ENCODE measurements at regions not wholly inside any gene's neighbourhood (a gene's known extent, or its start where the extent isn't known, plus 50 kb on each side); places are given as distances from the start of the nearest gene placed in this dataset.

DNA sequence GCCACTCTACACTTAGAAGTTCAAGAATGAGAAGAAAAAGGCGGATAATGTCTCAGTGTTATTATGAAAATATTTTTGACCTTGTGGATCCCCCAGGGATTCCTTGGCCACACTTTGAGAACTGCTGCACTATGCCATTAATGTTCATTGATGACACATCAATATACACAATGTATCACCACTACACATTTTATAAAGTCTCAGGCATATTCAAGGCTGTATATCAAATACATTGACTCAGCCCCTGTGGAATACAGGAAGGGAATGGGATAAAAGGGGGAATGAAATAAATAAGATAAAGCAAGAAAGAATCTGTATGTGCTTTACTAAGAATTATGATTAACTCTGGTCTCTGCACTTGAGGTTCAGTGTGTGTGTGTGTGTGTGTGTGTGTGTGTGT is 69.1 kb downstream of the INHBB start:
- ChIA-PET POLR2A (no interaction called here), CTCF (interaction anchor here (0.6 kb wide), 1 partner anchor 266 kb away, joined by 4 read pairs; no protein-coding TSS in a partner anchor)
- TF ChIP-seq, protein P1, sequence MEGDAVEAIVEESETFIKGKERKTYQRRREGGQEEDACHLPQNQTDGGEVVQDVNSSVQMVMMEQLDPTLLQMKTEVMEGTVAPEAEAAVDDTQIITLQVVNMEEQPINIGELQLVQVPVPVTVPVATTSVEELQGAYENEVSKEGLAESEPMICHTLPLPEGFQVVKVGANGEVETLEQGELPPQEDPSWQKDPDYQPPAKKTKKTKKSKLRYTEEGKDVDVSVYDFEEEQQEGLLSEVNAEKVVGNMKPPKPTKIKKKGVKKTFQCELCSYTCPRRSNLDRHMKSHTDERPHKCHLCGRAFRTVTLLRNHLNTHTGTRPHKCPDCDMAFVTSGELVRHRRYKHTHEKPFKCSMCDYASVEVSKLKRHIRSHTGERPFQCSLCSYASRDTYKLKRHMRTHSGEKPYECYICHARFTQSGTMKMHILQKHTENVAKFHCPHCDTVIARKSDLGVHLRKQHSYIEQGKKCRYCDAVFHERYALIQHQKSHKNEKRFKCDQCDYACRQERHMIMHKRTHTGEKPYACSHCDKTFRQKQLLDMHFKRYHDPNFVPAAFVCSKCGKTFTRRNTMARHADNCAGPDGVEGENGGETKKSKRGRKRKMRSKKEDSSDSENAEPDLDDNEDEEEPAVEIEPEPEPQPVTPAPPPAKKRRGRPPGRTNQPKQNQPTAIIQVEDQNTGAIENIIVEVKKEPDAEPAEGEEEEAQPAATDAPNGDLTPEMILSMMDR (IDR thresholded peaks at IDR 0.05; ENCODE audit: low read depth, low read length) = no peak
- DNase-seq (ENCODE audit: low read depth, low spot score) = no peak
- Histone ChIP-seq H3K4me3 (ENCODE audit: low read depth, low read length) (no peak overlapping the region), H3K27ac (ENCODE audit: low read depth, low read length) (no peak overlapping the region), H3K9me3 (ENCODE audit: control insufficient read depth, insufficient read depth, low read length) (no peaks in the 10 kb centered on the region), H3K27me3 (ENCODE audit: control insufficient read depth, insufficient read depth, low read length) (peaks cover 28% of the 10 kb centered on the region)

DNA sequence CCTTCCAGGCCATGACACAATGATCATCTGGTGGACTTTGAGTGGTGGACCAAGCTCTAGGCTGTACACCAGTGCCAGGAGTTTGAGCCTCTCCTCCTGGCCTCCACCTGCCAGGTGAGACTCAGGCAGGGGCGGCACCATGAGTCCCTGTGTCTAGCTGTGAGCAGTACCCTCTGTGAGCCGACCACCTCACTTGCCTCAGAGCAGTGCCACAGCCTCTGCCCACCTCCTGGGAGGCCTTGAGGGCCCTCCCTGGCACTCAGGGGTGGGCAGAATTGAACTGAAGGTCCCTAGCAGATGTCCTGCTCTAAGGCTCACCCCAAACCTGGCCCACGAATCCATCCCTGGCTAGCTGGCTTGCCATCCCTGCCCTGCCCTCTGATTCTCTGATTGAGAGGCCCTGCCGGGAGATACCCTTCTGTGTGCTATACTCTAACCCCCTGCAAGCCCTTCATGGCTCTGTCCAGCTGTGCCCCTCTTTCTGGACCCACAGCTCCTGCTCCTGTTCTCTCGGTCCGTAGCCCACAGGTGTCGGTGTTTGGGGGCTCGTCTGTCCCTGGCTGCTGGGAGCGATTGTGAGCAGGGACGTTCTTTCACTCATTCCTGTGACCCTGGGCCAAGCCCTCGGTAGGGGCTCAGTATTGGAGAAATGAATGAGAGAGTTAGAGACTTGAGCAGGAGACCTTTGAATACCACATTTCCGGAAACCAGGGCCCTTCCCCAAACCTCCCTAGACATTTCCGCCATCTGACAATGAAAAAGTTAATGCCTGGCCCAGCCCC is 70.0 kb downstream of the INHBB start:
- no peaks in the 10 kb centered on the region for H3K9me3 ChIP-seq (ENCODE audit: control insufficient read depth, insufficient read depth, low read length)
- TF ChIP-seq, protein P1 (IDR thresholded peaks at IDR 0.05; ENCODE audit: low read depth, low read length) = no peak
- ChIA-PET CTCF (no interaction called here), POLR2A (no interaction called here)
- peaks cover 30% of the 10 kb centered on the region for H3K27me3 ChIP-seq (ENCODE audit: control insufficient read depth, insufficient read depth, low read length)
- no peak overlapping the region for H3K4me3 ChIP-seq (ENCODE audit: low read depth, low read length)
- no peak for DNase-seq (ENCODE audit: low read depth, low spot score)
- H3K27ac ChIP-seq (ENCODE audit: low read depth, low read length) = no peak overlapping the region

DNA sequence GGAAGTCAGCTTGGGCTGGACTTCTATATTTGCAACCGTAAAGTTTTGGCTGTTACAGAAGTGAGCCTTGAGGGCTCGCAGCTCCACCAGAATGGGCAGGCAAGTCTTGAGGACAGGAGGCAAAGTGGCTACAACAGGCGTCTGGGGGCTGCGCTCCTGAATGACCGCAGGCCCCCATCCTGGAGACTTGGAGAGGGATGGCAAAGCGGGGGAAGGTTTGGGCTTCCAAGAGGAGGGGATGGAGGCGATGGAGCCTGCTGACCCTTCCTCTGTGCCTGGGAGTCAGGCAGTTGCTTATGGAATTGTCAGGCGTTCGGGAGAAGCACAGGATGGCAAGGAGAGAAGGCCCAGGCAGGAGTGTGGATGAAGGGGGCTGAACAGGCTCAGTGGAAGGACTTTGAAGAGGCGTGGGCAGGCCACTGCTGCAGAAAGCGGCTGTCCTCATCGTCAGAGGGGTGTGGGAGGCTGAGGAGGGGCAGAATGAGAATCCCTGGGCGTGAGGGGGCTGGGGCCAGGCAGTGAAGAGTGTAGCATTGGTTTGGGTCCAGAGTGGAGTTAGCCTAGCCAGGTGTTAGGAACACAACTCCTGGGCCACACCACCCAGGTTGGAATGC is 72.3 kb downstream of the INHBB start:
- H3K4me3 ChIP-seq (ENCODE audit: low read depth, low read length) = no peak overlapping the region
- ChIA-PET CTCF (no interaction called here), POLR2A (no interaction called here)
- peaks cover 44% of the 10 kb centered on the region for H3K27me3 ChIP-seq (ENCODE audit: control insufficient read depth, insufficient read depth, low read length)
- DNase-seq (ENCODE audit: low read depth, low spot score) = no peak
- no peak overlapping the region for H3K27ac ChIP-seq (ENCODE audit: low read depth, low read length)
- no peaks in the 10 kb centered on the region for H3K9me3 ChIP-seq (ENCODE audit: control insufficient read depth, insufficient read depth, low read length)
- TF ChIP-seq, protein P1 (IDR thresholded peaks at IDR 0.05; ENCODE audit: low read depth, low read length) = no peak

DNA sequence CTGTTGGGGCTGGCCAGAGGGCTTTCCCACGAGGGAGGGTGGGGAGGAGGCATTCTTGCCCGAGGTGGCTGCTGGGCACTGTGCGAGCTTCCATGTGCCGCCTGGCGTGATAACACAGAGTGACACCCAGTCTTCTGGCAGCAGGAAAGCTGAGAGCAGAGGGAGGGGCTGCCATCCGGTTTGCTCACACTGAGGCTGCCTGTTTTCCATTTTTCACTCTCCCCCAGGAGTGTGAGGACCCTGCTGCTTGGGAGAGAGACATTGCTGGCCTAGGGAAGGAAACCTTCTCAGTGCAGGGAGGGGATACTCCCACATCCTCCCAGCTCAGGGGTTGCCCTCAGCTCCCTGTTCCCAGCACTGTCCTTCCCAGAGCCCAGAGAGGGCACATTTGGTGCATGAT is 73.1 kb downstream of the INHBB start:
- peaks cover 51% of the 10 kb centered on the region for H3K27me3 ChIP-seq (ENCODE audit: control insufficient read depth, insufficient read depth, low read length)
- H3K4me3 ChIP-seq (ENCODE audit: low read depth, low read length) = no peak overlapping the region
- no peak overlapping the region for H3K27ac ChIP-seq (ENCODE audit: low read depth, low read length)
- TF ChIP-seq, protein P1 (IDR thresholded peaks at IDR 0.05; ENCODE audit: low read depth, low read length) = no peak
- DNase-seq (ENCODE audit: low read depth, low spot score) = no peak
- CTCF ChIA-PET = no interaction called here
- H3K9me3 ChIP-seq (ENCODE audit: control insufficient read depth, insufficient read depth, low read length) = no peaks in the 10 kb centered on the region
- POLR2A ChIA-PET = no interaction called here

DNA sequence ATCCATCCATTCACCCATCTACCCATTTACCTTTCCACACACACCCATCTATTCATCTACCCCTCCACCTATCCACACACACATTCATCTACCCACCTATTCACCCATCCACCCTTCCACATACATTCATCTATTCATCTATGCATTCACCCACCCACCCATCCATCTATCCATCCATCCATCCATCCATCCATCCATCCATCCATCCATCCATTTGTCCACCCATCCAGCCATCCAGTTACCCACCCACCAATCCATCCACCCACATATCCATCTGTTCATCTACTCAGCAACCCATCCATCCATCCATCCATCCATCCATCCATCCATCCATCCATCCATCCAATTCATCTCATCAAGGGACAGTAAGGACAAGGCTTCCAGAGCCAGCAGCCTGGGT is 74.0 kb downstream of the INHBB start:
- Histone ChIP-seq H3K9me3 (ENCODE audit: control insufficient read depth, insufficient read depth, low read length) (no peaks in the 10 kb centered on the region; the same call in 1 of the 2 replicates), H3K27me3 (ENCODE audit: control insufficient read depth, insufficient read depth, low read length) (peaks cover 59% of the 10 kb centered on the region), H3K4me3 (ENCODE audit: low read depth, low read length) (no peak overlapping the region), H3K27ac (ENCODE audit: low read depth, low read length) (no peak overlapping the region)
- TF ChIP-seq, protein P1 (IDR thresholded peaks at IDR 0.05; ENCODE audit: low read depth, low read length) = no peak
- ChIA-PET CTCF (interaction anchor here (1.0 kb wide), 1 partner anchor 261 kb away, joined by 3 read pairs; no protein-coding TSS in a partner anchor), POLR2A (no interaction called here)
- no peak for DNase-seq (ENCODE audit: low read depth, low spot score)

Data from AG04450 (cell line).